Endodermal cell (in vitro differentiated cells): ENCODE measurements at regions not wholly inside any gene's neighbourhood (a gene's known extent, or its start where the extent isn't known, plus 50 kb on each side); places are given as distances from the start of the nearest gene placed in this dataset.

Experiments
- DNase-seq: peaks from one replicate; pipeline ENCODE4 v3.0.0-alpha.2; 2017
- H3K27ac ChIP-seq: 2 replicates; pipeline ENCODE4 v1.5.1; 2013; ENCODE audit warnings: mild to moderate bottlenecking, low read depth, low read length, moderate library complexity
- H3K27me3 ChIP-seq: 2 replicates; pipeline ENCODE4 v1.6.1; 2013; ENCODE audit warnings: mild to moderate bottlenecking, low read length, moderate library complexity; ENCODE audit not compliant: insufficient read depth, control insufficient read depth, poor library complexity, severe bottlenecking
- H3K36me3 ChIP-seq: 2 replicates; pipeline ENCODE4 v1.7.0; 2013; ENCODE audit warnings: mild to moderate bottlenecking, low read length, moderate library complexity; ENCODE audit not compliant: control insufficient read depth, insufficient read depth
- H3K4me1 ChIP-seq: one replicate; pipeline ENCODE4 v1.7.0; 2013; ENCODE audit warnings: low read length; ENCODE audit not compliant: control insufficient read depth, insufficient read depth
- H3K4me3 ChIP-seq: 2 replicates; pipeline ENCODE4 v1.5.1; 2013; ENCODE audit warnings: mild to moderate bottlenecking, low read length, moderate library complexity
- H3K9ac ChIP-seq: 2 replicates; pipeline ENCODE4 v1.6.1; 2013; ENCODE audit warnings: mild to moderate bottlenecking, low read length, moderate library complexity; ENCODE audit not compliant: poor library complexity, severe bottlenecking; ENCODE audit errors: extremely low read depth
- H3K9me3 ChIP-seq: 2 replicates; pipeline ENCODE4 v1.6.1; 2013; ENCODE audit warnings: mild to moderate bottlenecking, low read length, moderate library complexity; ENCODE audit not compliant: control insufficient read depth
- H3K27ac Mint-ChIP-seq: 2 replicates; pipeline ENCODE4 v1.8.0; 2020; ENCODE audit warnings: mixed read lengths
- H3K27me3 Mint-ChIP-seq: 2 replicates; pipeline ENCODE4 v1.8.0; 2021; ENCODE audit warnings: mild to moderate bottlenecking, mixed read lengths; ENCODE audit not compliant: insufficient read depth
- H3K36me3 Mint-ChIP-seq: 2 replicates; pipeline ENCODE4 v1.8.0; 2020; ENCODE audit warnings: low read depth, mixed read lengths
- H3K4me1 Mint-ChIP-seq: 2 replicates; pipeline ENCODE4 v1.8.0; 2020; ENCODE audit warnings: mixed read lengths
- H3K4me3 Mint-ChIP-seq: 2 replicates; pipeline ENCODE4 v1.8.0; 2020; ENCODE audit warnings: mild to moderate bottlenecking, moderate library complexity, mixed read lengths
- H3K9me3 Mint-ChIP-seq: 2 replicates; pipeline ENCODE4 v1.8.0; 2020; ENCODE audit warnings: mild to moderate bottlenecking, mixed read lengths
- CTCF ChIP-seq: fragments of 200-600 bp; sonication (generic); conservative IDR thresholded peaks from 2 replicates; pipeline ENCODE4 v1.5.0; 2021; ENCODE audit warnings: antibody characterized with exemption, mild to moderate bottlenecking
- WGBS, 2 experiments: methylation state at CpG; one replicate each; pipeline versions ENCODE4 v1.1.5 to v1.1.7; 2013; ENCODE audit warnings: missing lambda C conversion rate in 2 of 2, mixed read lengths in 1 of 2; ENCODE audit not compliant: insufficient coverage in 1 of 2, insufficient read length in 1 of 2; 5-methylcytosine and 5-hydroxymethylcytosine counted together

- Histone ChIP-seq H3K9ac (no peak overlapping the region), H3K27me3 (no peaks in the 10 kb centered on the region), H3K27ac (no peak overlapping the region), H3K4me3 (no peak overlapping the region), H3K4me1 (no peaks in the 10 kb centered on the region), H3K9me3 (no peaks in the 10 kb centered on the region), H3K36me3 (no peaks in the 10 kb centered on the region)
- WGBS, 2 experiments: 100% methylated on average over 1 of the region's 1 CpG; no CpG with 5 or more reads in 1 of the 2 experiments
- DNase-seq: no peak
- no peaks in the 10 kb centered on the region for H3K9me3 Mint-ChIP-seq
- TF ChIP-seq CTCF: no peak
- no peaks in the 10 kb centered on the region for H3K36me3 Mint-ChIP-seq
- no peaks in the 10 kb centered on the region for H3K4me1 Mint-ChIP-seq
- H3K4me3 Mint-ChIP-seq: no peak overlapping the region
- no peak overlapping the region for H3K27ac Mint-ChIP-seq
- H3K27me3 Mint-ChIP-seq: no peaks in the 10 kb centered on the region
Observed at GRCh38 chr2:107398683-107399082, 428.0 kb upstream of the RGPD4 start.

GRCh38 chr2:107402330-107402729 lies 424.4 kb upstream of the RGPD4 start:
- H3K27me3 ChIP-seq: no peaks in the 10 kb centered on the region
- Mint-ChIP-seq H3K36me3 (no peaks in the 10 kb centered on the region), H3K4me1 (no peaks in the 10 kb centered on the region), H3K9me3 (no peaks in the 10 kb centered on the region), H3K27me3 (no peaks in the 10 kb centered on the region), H3K27ac (no peak overlapping the region), H3K4me3 (no peak overlapping the region)
- WGBS, 2 experiments: 90 to 91% methylated on average over 2 of the region's 3 CpGs
- no peak overlapping the region for H3K9ac ChIP-seq
- H3K4me3 ChIP-seq: no peak overlapping the region
- TF ChIP-seq CTCF: no peak
- H3K9me3 ChIP-seq: no peaks in the 10 kb centered on the region
- DNase-seq: no peak
- H3K27ac ChIP-seq: no peak overlapping the region
- H3K36me3 ChIP-seq: no peaks in the 10 kb centered on the region
- no peaks in the 10 kb centered on the region for H3K4me1 ChIP-seq

GRCh38 chr2:107405261-107405660 lies 421.4 kb upstream of the RGPD4 start:
- no peaks in the 10 kb centered on the region for H3K9me3 ChIP-seq
- H3K4me3 ChIP-seq: no peak overlapping the region
- Mint-ChIP-seq H3K27ac (no peak overlapping the region), H3K9me3 (no peaks in the 10 kb centered on the region), H3K36me3 (no peaks in the 10 kb centered on the region), H3K27me3 (no peaks in the 10 kb centered on the region), H3K4me1 (no peaks in the 10 kb centered on the region), H3K4me3 (no peak overlapping the region)
- H3K27me3 ChIP-seq: no peaks in the 10 kb centered on the region
- H3K9ac ChIP-seq: no peak overlapping the region
- H3K27ac ChIP-seq: no peak overlapping the region
- TF ChIP-seq CTCF: no peak
- no peaks in the 10 kb centered on the region for H3K36me3 ChIP-seq
- H3K4me1 ChIP-seq: peaks cover 4% of the 10 kb centered on the region
- DNase-seq: no peak
- 83 to 93% methylated on average over 1 to 2 of the region's 2 CpGs for WGBS, 2 experiments
